HepG2 (cell line): ENCODE measurements at regions not wholly inside any gene's neighbourhood (a gene's known extent, or its start where the extent isn't known, plus 50 kb on each side); places are given as distances from the start of the nearest gene placed in this dataset.

Experiments
- ATAC-seq: fragments of 200-7000 bp; cut with Tn5 transposase; 3 replicates; pipeline ENCODE4 v1.9.1; 2020; ENCODE audit warnings: mild to moderate bottlenecking, moderate library complexity
- BruUV-seq: library from RNA; stranded (reverse); fragments of 400-500 nt; replicated peaks from 2 replicates; lab custom pipeline; 2021; lab: Mats Ljungman, UMichigan
- CTCF ChIA-PET: fragments of 300-600 bp; formaldehyde crosslinking; extraction: SDS; loops from one replicate; lab custom pipeline; 2021; ENCODE audit warnings: low total read pairs, inconsistent platforms, low intra/inter-chr PET ratio; lab: Yijun Ruan, JAX
- POLR2A ChIA-PET: fragments of 350-600 bp; sonication (Branson Sonifier 250); formaldehyde crosslinking; loops from one replicate; lab custom pipeline; 2020; ENCODE audit warnings: antibody characterized with exemption, inconsistent platforms; lab: Yijun Ruan, JAX
- DNase-seq: peaks from one replicate; pipeline ENCODE4 v3.0.0-alpha.2; 2015; ENCODE audit warnings: low spot score
- FAIRE-seq: peaks from 3 replicates; lab custom pipeline; 2011; peaks lifted over from hg19 to GRCh38; lab: Jason Lieb, UNC
- H2AFZ ChIP-seq: one replicate; pipeline ENCODE4 v1.6.1; 2011; ENCODE audit warnings: low read length, inconsistent platforms
- H3K27ac ChIP-seq: fragments of 300-600 bp; 3 replicates; pipeline ENCODE4 v1.8.0; 2011; ENCODE audit warnings: mixed run types, mild to moderate bottlenecking, mixed read lengths, low read length, inconsistent platforms; ENCODE audit not compliant: insufficient read depth; ENCODE audit errors: extremely low read length
- H3K27me3 ChIP-seq, 2 experiments: fragments of 200-600 bp in 1 of 2; 2 replicates in 1 of 2; 3 replicates in 1 of 2; pipeline versions ENCODE4 v1.6.0 to v1.8.0; 2011; ENCODE audit warnings: low read length in 2 of 2, mild to moderate bottlenecking in 2 of 2, moderate library complexity in 2 of 2, inconsistent platforms in 1 of 2; ENCODE audit not compliant: insufficient read depth in 2 of 2, control insufficient read depth in 1 of 2
- H3K36me3 ChIP-seq, 2 experiments: fragments of 200-600 bp in 1 of 2; replicated peaks in 1 of 2; 2 replicates in 1 of 2; 3 replicates in 1 of 2; pipeline versions ENCODE4 v1.5.1 to v1.8.0; 2011; ENCODE audit warnings: low read length in 2 of 2, inconsistent platforms in 1 of 2; ENCODE audit not compliant: insufficient read depth in 2 of 2, control insufficient read depth in 1 of 2
- H3K4me1 ChIP-seq: 2 replicates; pipeline ENCODE4 v1.5.1; 2012; ENCODE audit warnings: low read length, inconsistent platforms; ENCODE audit not compliant: insufficient read depth
- H3K4me2 ChIP-seq: 2 replicates; pipeline ENCODE4 v1.6.0; 2011; ENCODE audit warnings: low read depth, low read length, inconsistent platforms
- H3K4me3 ChIP-seq, 3 experiments: fragments of 200-600 bp in 1 of 3; sonication (generic), shearing (Covaris generic) in 1 of 3; replicated peaks in 1 of 3; 2 replicates each; pipeline ENCODE4 v1.5.1; 2011 to 2016; ENCODE audit warnings: low read length in 3 of 3, inconsistent platforms in 2 of 3, low read depth in 2 of 3, mild to moderate bottlenecking in 2 of 3, control low read depth in 1 of 3, mixed read lengths in 1 of 3; ENCODE audit not compliant: insufficient read depth in 1 of 3
- H3K79me2 ChIP-seq: one replicate; pipeline ENCODE4 v1.6.1; 2011; ENCODE audit warnings: low read length, inconsistent platforms; ENCODE audit not compliant: insufficient read depth
- H3K9ac ChIP-seq: 2 replicates; pipeline ENCODE4 v1.6.0; 2011; ENCODE audit warnings: mild to moderate bottlenecking, low read depth, low read length, inconsistent platforms; ENCODE audit not compliant: insufficient read depth
- H3K9me3 ChIP-seq: 2 replicates; pipeline ENCODE4 v1.5.1; 2012; ENCODE audit warnings: mild to moderate bottlenecking, low read length
- H4K20me1 ChIP-seq: 2 replicates; pipeline ENCODE4 v1.6.0; 2011; ENCODE audit warnings: inconsistent platforms, mild to moderate bottlenecking, low read length, moderate library complexity; ENCODE audit not compliant: insufficient read depth
- CREBL2 ChIP-seq: sonication (generic); formaldehyde crosslinking; IDR thresholded peaks from 2 replicates; pipeline ENCODE4 v1.8.1; 2023; ENCODE audit warnings: missing genetic modification reagents, mild to moderate bottlenecking, borderline replicate concordance
- PLSCR1 ChIP-seq: sonication (generic); formaldehyde crosslinking; IDR thresholded peaks from 2 replicates; pipeline ENCODE4 v1.5.0; 2020; ENCODE audit warnings: missing genetic modification reagents, mild to moderate bottlenecking, borderline replicate concordance
- REPIN1 ChIP-seq: sonication (generic); formaldehyde crosslinking; IDR thresholded peaks from 2 replicates; pipeline ENCODE4 v1.8.0; 2022; ENCODE audit warnings: missing genetic modification reagents, low read depth, mild to moderate bottlenecking, borderline replicate concordance
- TFE3 ChIP-seq: IDR thresholded peaks from 2 replicates; pipeline ENCODE4 v1.6.1; 2016
- TRIM22 ChIP-seq: fragments of 450-650 bp; IDR thresholded peaks from 2 replicates; pipeline ENCODE4 v1.6.1; 2017
- ZFP36L1 ChIP-seq: sonication (generic); formaldehyde crosslinking; IDR thresholded peaks from 2 replicates; pipeline ENCODE4 v1.8.0; 2022; ENCODE audit warnings: mild to moderate bottlenecking, missing genetic modification reagents, moderate library complexity
- ZNF101 ChIP-seq: sonication (generic); formaldehyde crosslinking; IDR thresholded peaks from 2 replicates; pipeline ENCODE4 v1.4.0; 2020; ENCODE audit warnings: mild to moderate bottlenecking, low read depth, missing genetic modification reagents, borderline replicate concordance
- ZNF282 ChIP-seq: fragments of 450-650 bp; IDR thresholded peaks from 2 replicates; pipeline ENCODE4 v1.6.1; 2018; ENCODE audit not compliant: partially characterized antibody
- ZNF431 ChIP-seq: sonication (generic); formaldehyde crosslinking; IDR thresholded peaks from 2 replicates; pipeline ENCODE4 v1.9.0; 2022; ENCODE audit warnings: missing genetic modification reagents, low read depth, mild to moderate bottlenecking, borderline replicate concordance
- WGBS: methylation state at CpG from one replicate; pipeline ENCODE4 v1.1.6; 2017; ENCODE audit warnings: low lambda C conversion rate; 5-methylcytosine and 5-hydroxymethylcytosine counted together
- in situ Hi-C: cut with HindIII; loops from 2 replicates; pipeline ENCODE4 v1.10.0; 2017; ENCODE audit warnings: low pct_unique_long_range_greater_than_20kb; ENCODE audit not compliant: extremely low pct_ligation_motif_present
- intact Hi-C: fragments of 100-400 bp; cut with micrococcal nuclease; formaldehyde crosslinking; loops from one replicate; pipeline ENCODE4 v1.10.0; 2022; ENCODE audit not compliant: unreplicated experiment

GRCh38 chr4:138826754-138827153, 188.8 kb upstream of the NOCT start:
- H3K36me3 ChIP-seq, result no peaks in the 10 kb centered on the region
- no peak overlapping the region for H3K27ac ChIP-seq
- H3K4me3 ChIP-seq, result no peak overlapping the region
- ATAC-seq (no peak), DNase-seq (no peak), FAIRE-seq (no peak)
- no peaks in the 10 kb centered on the region for H3K4me1 ChIP-seq
- no peaks in the 10 kb centered on the region for H3K79me2 ChIP-seq
- no peak overlapping the region for H3K4me2 ChIP-seq
- H2AFZ ChIP-seq, result no peak overlapping the region
- WGBS, result 0% methylated on average over 2 of the region's 2 CpGs
- CTCF ChIA-PET, result no interaction called here
- H3K9me3 ChIP-seq, result no peaks in the 10 kb centered on the region
- H4K20me1 ChIP-seq, result no peaks in the 10 kb centered on the region
- no peaks in the 10 kb centered on the region for H3K27me3 ChIP-seq
- POLR2A ChIA-PET, result no interaction called here
- TF ChIP-seq ZFP36L1 (CRISPR knock-in tag) (no peak), CREBL2 (no peak), PLSCR1 (CRISPR knock-in tag) (no peak), ZNF101 (no peak)
- no TSS peak for BruUV-seq
- no peak overlapping the region for H3K9ac ChIP-seq
- intact Hi-C loops (no loop called here), in situ Hi-C loops (no loop called here)

GRCh38 chr4:138826322-138826721, 189.3 kb upstream of the NOCT start:
- in situ Hi-C loops (no loop called here), intact Hi-C loops (no loop called here)
- ChIA-PET CTCF (no interaction called here), POLR2A (no interaction called here)
- H3K79me2 ChIP-seq, result no peaks in the 10 kb centered on the region
- TF ChIP-seq REPIN1 (CRISPR knock-in tag) (no peak), ZNF431 (CRISPR knock-in tag) (no peak), ZNF282 (no peak), TRIM22 (no peak), TFE3 (no peak)
- ATAC-seq (no peak), FAIRE-seq (no peak), DNase-seq (no peak)
- H3K4me1 ChIP-seq, result no peaks in the 10 kb centered on the region
- no peaks in the 10 kb centered on the region for H3K27me3 ChIP-seq
- H3K27ac ChIP-seq, result no peak overlapping the region
- H4K20me1 ChIP-seq, result no peaks in the 10 kb centered on the region
- H3K9ac ChIP-seq, result no peak overlapping the region
- no peak overlapping the region for H3K4me2 ChIP-seq
- H3K9me3 ChIP-seq, result no peaks in the 10 kb centered on the region
- no TSS peak for BruUV-seq
- no peaks in the 10 kb centered on the region for H3K36me3 ChIP-seq
- H3K4me3 ChIP-seq, result no peak overlapping the region
- no peak overlapping the region for H2AFZ ChIP-seq
